8988T (cell line): ENCODE measurements at regions not wholly inside any gene's neighbourhood (a gene's known extent, or its start where the extent isn't known, plus 50 kb on each side); places are given as distances from the start of the nearest gene placed in this dataset.

ENCODE experiments used
- DNase-seq: peaks from one replicate; pipeline ENCODE4 v3.0.0; 2011

DNA sequence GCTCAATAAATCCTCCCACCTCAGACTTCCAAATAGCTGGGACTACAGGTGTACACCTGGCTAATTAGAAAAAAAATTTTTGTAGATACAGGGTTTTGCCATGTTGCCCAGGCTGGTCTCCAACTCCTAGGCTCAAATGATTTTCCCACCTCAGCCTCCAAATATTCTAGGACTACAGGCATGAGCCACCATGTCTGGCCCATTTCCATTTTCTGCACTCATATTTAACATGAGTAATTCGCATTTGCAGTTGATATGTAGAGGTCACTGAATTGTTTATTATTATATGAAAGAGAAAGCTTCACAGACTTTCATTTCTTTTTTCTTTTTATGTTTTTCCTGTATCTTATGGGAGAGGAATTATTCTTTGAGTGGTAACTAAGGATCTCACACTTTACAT lies 492.7 kb downstream of the CNTN3 start:
- DNase-seq: no peak

DNA sequence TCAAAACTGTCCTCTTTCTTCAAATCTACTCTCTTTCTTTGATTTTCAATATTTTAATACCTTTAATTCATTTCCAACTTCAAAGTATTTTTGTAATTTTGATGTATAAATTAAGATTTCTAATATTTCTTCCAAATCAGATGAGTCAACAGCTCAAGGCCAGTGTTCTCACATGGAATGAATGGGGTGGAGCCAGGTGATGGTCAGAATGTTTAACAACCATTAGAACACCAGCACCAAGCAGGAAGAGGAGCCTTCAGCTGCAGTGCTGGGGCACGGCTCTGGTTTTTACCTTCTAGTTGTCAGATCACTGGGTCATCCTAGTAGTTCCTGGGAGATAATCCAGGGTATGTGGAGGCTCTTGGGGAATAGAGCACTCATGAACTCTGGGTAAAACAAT lies 494.5 kb upstream of the PDZRN3 start:
- DNase-seq: no peak

DNA sequence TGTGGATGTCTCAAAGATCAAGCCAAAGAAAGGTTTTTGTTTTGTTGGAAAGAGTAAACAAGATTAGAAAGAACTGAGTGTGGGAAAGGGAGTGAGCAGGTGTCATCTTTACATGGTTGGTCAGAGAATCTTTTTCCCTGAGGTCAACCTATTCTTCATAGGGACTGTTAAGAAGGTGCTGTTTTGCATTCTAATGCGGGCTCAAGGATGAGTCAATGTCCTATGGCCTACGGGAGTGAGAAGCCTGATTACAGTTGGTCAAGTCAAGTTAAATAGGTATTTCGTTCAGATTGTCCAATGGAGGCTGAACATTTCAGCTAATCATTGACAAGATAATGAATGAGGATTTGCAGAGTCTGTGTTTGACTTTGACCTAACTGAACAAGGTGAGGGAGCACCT lies 491.2 kb upstream of the PDZRN3 start:
- DNase-seq: no peak

DNA sequence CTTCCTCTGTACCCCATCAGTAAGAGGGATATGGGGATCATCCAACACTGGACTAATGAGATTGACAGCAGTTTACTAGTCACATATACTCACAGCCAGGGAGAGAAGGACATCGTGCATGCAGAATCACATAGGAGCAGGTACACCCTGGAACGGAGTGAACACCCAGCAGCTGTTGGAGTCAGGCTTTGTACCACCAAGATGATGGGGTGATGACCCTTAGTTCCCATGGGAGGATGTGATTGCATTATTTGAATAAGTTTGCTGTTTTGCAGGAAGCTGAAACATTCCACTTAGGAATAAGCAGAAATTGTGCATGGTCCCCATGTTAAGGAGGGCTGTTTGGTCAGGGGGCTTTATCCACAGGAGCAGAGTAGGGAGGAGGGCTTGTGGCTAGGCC lies 482.7 kb upstream of the PDZRN3 start:
- DNase-seq: no peak

- no peak for DNase-seq
Measured at GRCh38 chr3:74106925-74107324, 482.2 kb upstream of the PDZRN3 start.

- no peak for DNase-seq
Measured at GRCh38 chr3:74091204-74091603, 466.5 kb upstream of the PDZRN3 start.

GRCh38 chr3:74089814-74090213 lies 465.1 kb upstream of the PDZRN3 start:
- no peak for DNase-seq

- DNase-seq: no peak
Measured at GRCh38 chr3:74080056-74080461, 455.3 kb upstream of the PDZRN3 start.

DNA sequence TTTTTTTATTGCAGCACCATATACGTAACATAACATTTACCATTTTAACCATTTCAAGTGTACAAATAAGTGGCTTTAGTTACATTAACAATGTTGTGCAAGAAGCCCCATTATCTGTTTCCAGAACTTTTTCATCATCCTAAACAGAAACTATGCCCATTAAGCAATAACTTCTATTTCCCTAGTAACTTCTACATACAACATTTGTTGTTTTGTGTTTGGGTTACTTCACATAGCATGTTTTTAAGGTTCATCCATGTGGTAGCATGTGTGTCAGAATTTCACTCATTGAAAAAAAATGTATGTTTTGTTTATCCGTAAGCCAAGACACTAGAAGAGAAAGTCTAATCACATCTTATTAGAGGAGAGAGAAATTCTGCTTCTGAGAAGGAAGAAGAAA lies 450.5 kb upstream of the PDZRN3 start:
- DNase-seq: no peak

- no peak for DNase-seq
Measured at GRCh38 chr3:74074700-74075099, 450.0 kb upstream of the PDZRN3 start.

GRCh38 chr3:74067296-74067695 lies 442.6 kb upstream of the PDZRN3 start:
- DNase-seq: no peak

GRCh38 chr3:74066456-74066855 lies 441.7 kb upstream of the PDZRN3 start:
- no peak for DNase-seq

DNA sequence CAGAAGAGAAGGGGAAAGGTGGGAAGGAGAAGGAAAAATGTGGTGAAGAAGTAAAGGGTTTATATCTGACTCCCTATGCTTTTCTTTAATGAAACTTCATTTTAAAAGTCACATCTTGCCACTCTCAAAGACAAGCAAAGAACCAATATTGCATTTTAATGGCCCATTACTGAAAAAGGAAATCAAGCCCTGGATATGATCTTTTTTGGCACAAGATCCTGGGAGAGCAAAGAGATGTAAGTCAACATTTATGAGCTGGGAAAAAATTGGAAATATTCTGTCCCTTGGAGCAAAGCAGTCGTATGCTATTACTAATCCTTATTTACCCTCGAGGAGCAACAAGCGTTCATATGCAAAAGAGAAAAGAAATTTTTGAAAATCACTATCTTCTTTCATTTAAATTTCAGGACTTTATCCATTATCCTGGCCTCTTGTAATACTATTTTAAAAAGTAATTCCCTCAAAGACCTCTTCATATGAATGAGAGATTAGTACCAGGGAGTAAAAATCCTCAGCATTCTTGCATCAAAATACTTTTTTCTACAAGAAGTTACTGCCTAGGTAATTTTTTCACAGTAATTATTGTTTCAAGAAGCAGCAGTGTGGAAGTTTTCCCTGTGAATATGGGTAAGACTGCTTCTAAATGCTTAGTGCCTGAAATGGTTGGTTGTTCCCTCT lies 435.3 kb upstream of the PDZRN3 start:
- DNase-seq: no peak

DNA sequence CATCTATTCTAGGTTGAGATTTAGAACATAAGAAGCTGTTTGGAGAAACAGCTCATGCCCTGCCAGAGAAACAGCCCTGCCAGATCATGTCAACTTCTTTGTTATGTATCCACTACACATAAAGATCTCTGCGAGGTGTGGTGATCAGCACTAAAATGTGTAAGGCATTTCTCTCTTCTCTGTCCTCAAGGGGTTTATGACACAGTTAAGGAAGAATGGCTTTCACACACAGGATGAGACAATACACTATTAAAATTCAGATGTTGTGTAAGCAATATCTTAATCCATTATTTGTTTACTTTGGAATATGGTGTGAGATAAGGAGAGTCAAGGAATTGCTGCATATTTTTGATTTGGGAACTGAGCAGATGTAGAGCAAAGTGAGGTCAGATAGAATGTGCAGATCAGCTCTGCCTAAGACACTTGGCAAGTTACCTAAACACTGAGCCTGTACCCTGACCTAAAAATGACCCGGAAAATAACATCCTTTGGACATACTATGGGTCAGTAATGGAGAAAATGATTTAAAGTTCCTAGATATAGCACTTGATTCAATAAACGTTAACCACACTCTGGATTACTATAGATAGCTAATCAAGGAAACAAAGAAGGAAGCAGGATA lies 434.7 kb upstream of the PDZRN3 start:
- no peak for DNase-seq

DNA sequence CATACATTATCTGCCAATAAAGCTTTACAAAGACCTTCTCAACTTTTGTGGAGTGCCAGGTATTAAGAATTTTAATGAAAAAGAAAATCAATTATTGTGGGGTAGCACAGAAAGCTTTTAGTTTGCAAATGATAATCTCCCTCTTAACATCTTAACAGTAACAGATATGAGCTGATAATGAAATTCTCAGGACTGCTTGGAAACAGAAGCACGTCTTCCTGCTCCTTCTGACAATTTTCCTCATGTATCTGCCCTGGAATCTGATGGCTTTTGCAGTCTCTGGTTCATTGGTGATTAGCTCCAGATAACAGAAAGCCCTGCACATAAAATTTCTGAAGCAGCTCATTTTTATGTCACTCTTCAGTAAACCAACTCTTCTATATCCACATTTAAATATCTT lies 432.4 kb upstream of the PDZRN3 start:
- no peak for DNase-seq

DNA sequence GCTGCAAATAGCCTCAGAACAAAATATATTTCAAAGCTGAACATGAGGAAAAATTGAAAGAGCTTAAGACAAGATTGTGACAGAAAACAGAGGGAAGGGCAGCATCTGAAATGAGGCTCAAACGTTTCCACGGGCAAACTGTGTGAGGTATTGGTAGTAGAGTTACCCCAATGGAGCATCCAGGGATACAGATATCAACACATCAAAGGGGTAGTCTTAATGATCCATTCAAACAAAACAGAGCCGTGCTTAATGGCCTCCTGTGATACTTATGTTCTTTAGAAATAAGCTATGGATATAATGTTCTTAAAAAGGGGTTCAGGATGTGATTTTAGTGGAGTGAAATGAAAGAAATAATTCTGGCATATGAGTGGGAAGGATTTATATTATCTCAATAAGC lies 430.3 kb upstream of the PDZRN3 start:
- no peak for DNase-seq

DNA sequence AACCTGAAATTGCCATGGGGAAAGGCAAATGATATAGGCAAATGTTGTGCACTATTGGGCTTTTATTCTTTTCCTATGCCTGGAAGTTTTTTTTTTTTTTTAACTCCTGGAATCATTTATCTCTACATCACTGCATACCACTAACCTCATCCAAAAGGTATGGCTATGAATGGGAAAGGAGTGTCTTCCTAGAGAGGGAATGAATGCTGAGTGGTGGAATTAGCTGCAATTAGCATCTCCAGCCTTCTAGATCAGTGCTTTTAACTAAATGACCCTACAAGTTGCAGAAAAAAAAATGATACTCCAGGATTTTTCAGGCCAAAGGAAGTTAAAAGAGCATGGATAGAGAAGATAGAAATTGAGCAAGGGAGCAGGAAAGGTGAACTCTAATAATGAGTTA lies 429.8 kb upstream of the PDZRN3 start:
- no peak for DNase-seq

DNA sequence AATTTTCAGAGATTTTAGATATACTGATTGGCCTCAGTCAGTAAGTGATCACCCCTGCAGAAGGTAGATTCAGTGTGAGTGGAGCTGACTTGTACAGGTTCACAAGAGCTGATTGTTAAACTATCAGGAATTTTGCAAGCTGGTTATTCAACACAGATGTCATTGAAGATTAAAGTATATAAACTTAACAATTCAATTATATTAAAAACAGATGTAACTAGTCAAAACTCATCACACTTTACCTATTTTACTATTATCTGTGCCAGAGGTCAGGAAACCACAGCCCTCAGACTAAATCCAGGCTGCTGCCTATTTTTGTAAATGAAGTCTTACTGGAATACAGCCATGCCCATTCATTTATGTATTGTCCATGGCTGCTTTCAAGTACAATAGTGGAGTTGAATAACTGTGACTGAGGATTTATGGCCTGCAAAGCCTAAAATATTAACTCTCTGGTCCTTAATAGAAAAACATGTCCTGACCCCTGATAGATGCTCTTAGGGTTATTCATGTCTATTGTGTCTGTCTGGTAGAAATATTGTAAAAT lies 429.3 kb upstream of the PDZRN3 start:
- no peak for DNase-seq

GRCh38 chr3:74049444-74049843 lies 424.7 kb upstream of the PDZRN3 start:
- DNase-seq: no peak

GRCh38 chr3:74048699-74049098 lies 424.0 kb upstream of the PDZRN3 start:
- DNase-seq: no peak

GRCh38 chr3:74045000-74045399 lies 420.3 kb upstream of the PDZRN3 start:
- DNase-seq: no peak

DNA sequence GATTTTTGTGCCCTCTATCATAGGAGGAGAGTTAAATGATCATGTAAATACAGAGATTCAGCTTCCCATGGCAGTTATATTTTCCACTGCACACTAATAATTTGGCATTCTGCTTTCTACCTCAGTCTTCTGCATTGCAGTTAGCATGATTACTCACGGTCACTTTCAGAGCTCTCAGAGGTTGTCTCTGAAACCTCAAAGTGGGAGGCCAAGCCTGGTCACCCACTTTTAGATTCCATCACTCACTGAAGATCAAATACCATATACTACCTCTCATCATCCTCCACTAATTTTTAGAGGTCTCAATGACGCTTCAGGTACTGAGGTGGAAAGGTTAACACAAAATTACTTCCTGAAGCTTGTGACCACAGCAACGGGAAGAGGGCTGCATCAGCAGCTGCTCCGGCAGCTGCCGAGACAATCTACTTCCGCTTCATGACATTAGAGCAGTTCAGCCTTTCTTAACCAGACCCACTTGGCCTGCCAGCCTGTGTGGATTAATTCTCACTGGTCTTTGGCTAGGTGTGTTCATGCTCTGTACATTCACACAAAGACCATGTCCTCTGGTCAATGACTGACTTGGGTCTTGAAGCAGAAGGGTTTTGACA lies 416.4 kb upstream of the PDZRN3 start:
- no peak for DNase-seq

- no peak for DNase-seq
Measured at GRCh38 chr3:74039105-74039504, 414.4 kb upstream of the PDZRN3 start.

- DNase-seq: no peak
Measured at GRCh38 chr3:74036568-74036967, 411.8 kb upstream of the PDZRN3 start.
